Kidney (tissue), 13 donors: ENCODE measurements at regions not wholly inside any gene's neighbourhood (a gene's known extent, or its start where the extent isn't known, plus 50 kb on each side); places are given as distances from the start of the nearest gene placed in this dataset.

Source experiments
- DNase-seq, 5 donors: peaks; one replicate each; pipeline ENCODE4 v3.0.0-alpha.2; 2013 to 2020
- FAIRE-seq: peaks from 2 replicates; lab custom pipeline; 2012; peaks lifted over from hg19 to GRCh38; lab: Jason Lieb, UNC
- H3K27ac ChIP-seq, 2 donors: one replicate each; pipeline ENCODE4 v1.7.0; 2013; ENCODE audit warnings: low read depth in 2 of 2, low read length in 2 of 2, inconsistent platforms in 1 of 2
- H3K27me3 ChIP-seq: one replicate; pipeline ENCODE4 v1.7.1; 2013; ENCODE audit warnings: low read length, inconsistent platforms; ENCODE audit not compliant: control insufficient read depth, insufficient read depth
- H3K36me3 ChIP-seq, 3 donors: one replicate each; pipeline versions ENCODE4 v1.7.0 to v1.7.1; 2013; ENCODE audit warnings: low read length in 3 of 3, control low read depth in 1 of 3, inconsistent platforms in 1 of 3; ENCODE audit not compliant: insufficient read depth in 3 of 3, control insufficient read depth in 2 of 3
- H3K4me1 ChIP-seq, 3 donors: one replicate each; pipeline versions ENCODE4 v1.7.0 to v1.7.1; 2013; ENCODE audit warnings: low read length in 3 of 3, inconsistent platforms in 1 of 3, low read depth in 1 of 3; ENCODE audit not compliant: control insufficient read depth in 2 of 3, insufficient read depth in 2 of 3
- H3K4me3 ChIP-seq, 3 donors: one replicate each; pipeline versions ENCODE4 v1.7.0 to v1.8.1; 2013; ENCODE audit warnings: low read length in 3 of 3, control low read depth in 1 of 3, inconsistent platforms in 1 of 3
- H3K9ac ChIP-seq, 3 donors: one replicate each; pipeline versions ENCODE4 v1.7.0 to v1.7.1; 2013; ENCODE audit warnings: low read length in 3 of 3, control low read depth in 1 of 3, inconsistent platforms in 1 of 3
- H3K9me3 ChIP-seq, 3 donors: one replicate each; pipeline versions ENCODE4 v1.7.0 to v1.7.1; 2013; ENCODE audit warnings: low read length in 3 of 3, control low read depth in 1 of 3, inconsistent platforms in 1 of 3; ENCODE audit not compliant: control insufficient read depth in 2 of 3, insufficient read depth in 1 of 3
- intact Hi-C: fragments of 100-400 bp; cut with DNase I; formaldehyde crosslinking; loops from one replicate; pipeline ENCODE4 v1.11.1; 2022
- TF ChIP-seq, protein P1 (sequence below): IDR thresholded peaks from 3 replicates; pipeline ENCODE4 v1.5.1; 2012; ENCODE audit warnings: mild to moderate bottlenecking, moderate library complexity, borderline replicate concordance; ENCODE audit not compliant: insufficient read depth; ENCODE audit errors: extremely low read depth
- donor health status: control.
- donor health status: control.
- donor health status: control.
- donor health status: control.
- donor health status: control.
- donor health status: DM: yes; HTN: yes; CAD: no.
- donor health status: Normal renal cell carcinoma (clear cell type).

DNA sequence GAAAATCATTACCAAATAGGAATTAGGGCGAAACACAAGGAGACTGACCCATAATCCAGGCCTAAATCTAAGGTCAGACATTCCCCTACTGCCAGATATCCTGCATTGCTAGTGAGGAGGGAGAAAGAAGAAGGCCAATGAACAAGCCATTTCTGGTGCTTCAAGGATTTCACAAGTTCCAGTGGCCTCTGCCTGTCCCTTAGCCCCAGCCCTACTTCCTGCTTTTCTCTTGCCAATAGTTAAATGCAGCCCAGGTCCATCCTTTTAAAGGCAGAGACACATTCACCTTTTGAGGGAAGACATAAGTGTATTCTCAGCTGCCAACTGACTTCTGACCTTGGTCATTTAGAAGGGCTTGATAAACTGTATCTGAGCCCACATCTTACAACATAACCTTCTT lies 135.8 kb downstream of the ZNF621 start:
- no peak for DNase-seq
- no peak overlapping the region for H3K27ac ChIP-seq
- no peak for FAIRE-seq

DNA sequence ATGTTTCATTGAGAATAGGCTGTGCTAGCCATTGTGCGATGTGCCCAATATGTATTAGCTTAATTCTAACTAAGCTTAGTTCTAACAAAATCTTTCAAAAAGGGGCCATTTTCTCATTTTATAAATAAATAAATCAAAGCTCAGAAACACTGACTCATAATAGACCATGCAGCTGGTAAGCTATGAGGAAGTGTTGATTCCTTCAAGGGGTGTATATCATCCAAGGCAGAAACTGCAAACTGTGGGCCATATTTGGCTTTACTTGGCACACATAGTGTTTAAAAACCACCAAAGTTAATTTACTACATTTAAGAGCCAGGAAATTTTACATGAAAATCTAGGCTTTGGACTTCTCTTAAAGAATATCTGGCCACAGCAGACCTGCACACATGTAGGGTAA lies 136.5 kb downstream of the ZNF621 start:
- no peak for FAIRE-seq
- H3K9ac ChIP-seq = no peak overlapping the region
- H3K36me3 ChIP-seq = no peaks in the 10 kb centered on the region
- H3K27me3 ChIP-seq = no peaks in the 10 kb centered on the region
- no peaks in the 10 kb centered on the region for H3K9me3 ChIP-seq
- H3K4me1 ChIP-seq = no peaks in the 10 kb centered on the region
- H3K27ac ChIP-seq = no peak overlapping the region
- no peak for DNase-seq
- no peak overlapping the region for H3K4me3 ChIP-seq
- TF ChIP-seq, protein P1, sequence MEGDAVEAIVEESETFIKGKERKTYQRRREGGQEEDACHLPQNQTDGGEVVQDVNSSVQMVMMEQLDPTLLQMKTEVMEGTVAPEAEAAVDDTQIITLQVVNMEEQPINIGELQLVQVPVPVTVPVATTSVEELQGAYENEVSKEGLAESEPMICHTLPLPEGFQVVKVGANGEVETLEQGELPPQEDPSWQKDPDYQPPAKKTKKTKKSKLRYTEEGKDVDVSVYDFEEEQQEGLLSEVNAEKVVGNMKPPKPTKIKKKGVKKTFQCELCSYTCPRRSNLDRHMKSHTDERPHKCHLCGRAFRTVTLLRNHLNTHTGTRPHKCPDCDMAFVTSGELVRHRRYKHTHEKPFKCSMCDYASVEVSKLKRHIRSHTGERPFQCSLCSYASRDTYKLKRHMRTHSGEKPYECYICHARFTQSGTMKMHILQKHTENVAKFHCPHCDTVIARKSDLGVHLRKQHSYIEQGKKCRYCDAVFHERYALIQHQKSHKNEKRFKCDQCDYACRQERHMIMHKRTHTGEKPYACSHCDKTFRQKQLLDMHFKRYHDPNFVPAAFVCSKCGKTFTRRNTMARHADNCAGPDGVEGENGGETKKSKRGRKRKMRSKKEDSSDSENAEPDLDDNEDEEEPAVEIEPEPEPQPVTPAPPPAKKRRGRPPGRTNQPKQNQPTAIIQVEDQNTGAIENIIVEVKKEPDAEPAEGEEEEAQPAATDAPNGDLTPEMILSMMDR = no peak
- intact Hi-C loops = no loop called here

More for the DNA sequence above, 135.8 kb downstream of the ZNF621 start:
- no peaks in the 10 kb centered on the region for H3K36me3 ChIP-seq
- intact Hi-C loops = no loop called here
- H3K27me3 ChIP-seq = no peaks in the 10 kb centered on the region
- H3K9me3 ChIP-seq = no peaks in the 10 kb centered on the region
- H3K4me3 ChIP-seq = no peak overlapping the region
- no peaks in the 10 kb centered on the region for H3K4me1 ChIP-seq
- no peak overlapping the region for H3K9ac ChIP-seq
- TF ChIP-seq, protein P1 = no peak

DNA sequence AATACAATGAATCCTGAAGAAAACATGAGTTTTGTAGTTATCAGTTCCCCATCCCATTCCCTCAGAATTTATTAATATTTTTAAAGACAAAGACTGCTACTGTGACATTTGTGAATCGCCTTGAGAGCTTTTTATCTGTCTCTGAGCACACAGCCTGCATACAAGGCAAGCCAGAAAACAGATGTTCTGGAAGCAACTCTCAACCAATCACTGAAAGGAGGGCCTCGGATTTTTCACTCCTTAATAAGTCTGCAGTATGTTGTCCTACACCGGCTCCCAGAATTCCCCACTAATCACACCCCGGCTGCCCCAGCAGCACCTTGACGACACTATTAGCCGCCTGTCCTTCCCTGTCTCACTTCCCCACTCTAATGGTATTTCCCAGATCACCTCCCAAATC lies 138.5 kb downstream of the ZNF621 start:
- TF ChIP-seq, protein P1 = no peak
- Histone ChIP-seq H3K4me3 (no peak overlapping the region), H3K4me1 (no peaks in the 10 kb centered on the region), H3K9me3 (no peaks in the 10 kb centered on the region), H3K36me3 (no peaks in the 10 kb centered on the region), H3K9ac (no peak overlapping the region), H3K27ac (no peak overlapping the region), H3K27me3 (no peaks in the 10 kb centered on the region)
- intact Hi-C loops = no loop called here
- no peak for DNase-seq
- FAIRE-seq = no peak

DNA sequence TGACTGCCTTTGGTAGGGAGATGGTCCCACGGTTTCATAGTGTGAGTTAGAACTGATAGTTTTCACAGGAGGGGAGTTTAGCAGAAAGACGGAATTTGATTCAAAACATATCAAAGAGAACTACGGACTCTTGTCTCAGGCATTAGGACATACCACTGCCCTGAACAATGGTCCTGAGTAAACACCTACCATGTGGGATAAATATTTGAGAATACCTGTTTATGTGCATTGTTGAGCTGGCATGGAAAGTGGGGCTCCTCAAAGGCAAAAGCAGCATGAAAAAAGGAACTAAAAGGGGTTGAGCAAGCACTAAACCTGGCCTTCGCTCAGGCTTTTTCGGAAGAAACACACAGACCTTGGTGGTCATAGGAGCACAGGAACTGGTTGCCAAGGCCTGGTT lies 144.4 kb downstream of the ZNF621 start:
- Histone ChIP-seq H3K27ac (no peak overlapping the region), H3K27me3 (no peaks in the 10 kb centered on the region), H3K9me3 (no peaks in the 10 kb centered on the region), H3K4me3 (no peak overlapping the region), H3K36me3 (no peaks in the 10 kb centered on the region), H3K9ac (no peak overlapping the region), H3K4me1 (no peaks in the 10 kb centered on the region)
- TF ChIP-seq, protein P1 = no peak
- FAIRE-seq = no peak
- intact Hi-C loops = no loop called here
- DNase-seq = no peak
